ENCODE measurements at regions not wholly inside any gene's neighbourhood (a gene's known extent, or its start where the extent isn't known, plus 50 kb on each side); places are given as distances from the start of the nearest gene placed in this dataset.

DNA sequence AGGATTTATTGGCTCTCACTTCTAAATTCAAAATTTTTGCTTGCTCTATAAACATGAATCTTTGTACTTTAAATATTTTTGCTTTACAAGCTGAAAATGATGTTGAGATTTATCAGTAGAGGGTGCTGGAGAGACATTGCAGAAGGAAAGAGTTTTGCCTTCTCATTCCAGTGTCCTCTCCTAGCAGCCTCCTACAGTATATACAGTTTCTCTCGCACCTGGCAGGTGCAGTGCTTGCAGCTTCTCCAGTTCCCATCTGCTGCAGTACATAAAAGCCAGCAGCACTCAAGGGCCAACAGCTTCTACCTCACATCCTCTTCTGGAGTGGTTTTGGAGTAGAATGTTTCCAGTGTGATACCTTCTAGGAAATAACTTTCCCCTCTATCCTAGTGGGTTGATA is 601.8 kb upstream of the ATXN7L3B start:
- Histone ChIP-seq H3K79me2 (ENCODE audit: control insufficient read depth, insufficient read depth, low read length) (no peaks in the 10 kb centered on the region), H3K27ac (ENCODE audit: low read length in 2 of 2) (no peak overlapping the region), H4K20me1 (ENCODE audit: control insufficient read depth, insufficient read depth, low read length, poor library complexity, severe bottlenecking) (no peaks in the 10 kb centered on the region), H3K4me2 (replicated peaks; ENCODE audit: low read depth, low read length, poor library complexity, severe bottlenecking) (no peak overlapping the region), H3K27me3 (replicated peaks in 1 of 4; ENCODE audit: control extremely low read depth in 1 of 4, control insufficient read depth in 3 of 4, insufficient read depth in 4 of 4, low read length in 3 of 4) (no peaks in the 10 kb centered on the region), H3K9me3 (ENCODE audit: control extremely low read depth in 1 of 3, control insufficient read depth in 2 of 3, insufficient read depth in 1 of 3, low read length in 2 of 3) (peaks cover 0 to 3% (median 0%) of the 10 kb centered on the region in 3 donors), H3K36me3 (replicated peaks in 1 of 2; ENCODE audit: control extremely low read depth in 1 of 2, control insufficient read depth in 1 of 2, extremely low read depth in 1 of 2, insufficient read depth in 2 of 2, low read length in 1 of 2) (no peaks in the 10 kb centered on the region), H3K9ac (ENCODE audit: low read length) (no peak overlapping the region), H3K4me1 (ENCODE audit: control insufficient read depth in 2 of 2, insufficient read depth in 2 of 2, low read length in 2 of 2) (no peaks in the 10 kb centered on the region), H3K4me3 (ENCODE audit: control extremely low read depth in 1 of 5, extremely low read depth in 1 of 5, insufficient read depth in 1 of 5, low read depth in 2 of 5, low read length in 4 of 5) (no peak overlapping the region), H2AFZ (ENCODE audit: insufficient read depth, low read depth, low read length, poor library complexity, severe bottlenecking) (no peak overlapping the region)
- DNase-seq (no peak), ATAC-seq (ENCODE audit: low read depth) (no peak)
- Mint-ChIP-seq H3K9me3 (ENCODE audit: insufficient read depth) (peaks cover 2% of the 10 kb centered on the region), H3K27ac (no peak overlapping the region), H3K4me3 (no peak overlapping the region), H3K4me1 (no peaks in the 10 kb centered on the region), H3K27me3 (no peaks in the 10 kb centered on the region)
- CTCF ChIA-PET: no interaction called here
- no CpG with 5 or more reads among the region's 1 CpG for WGBS (ENCODE audit: insufficient coverage)
- TF ChIP-seq, protein P1, sequence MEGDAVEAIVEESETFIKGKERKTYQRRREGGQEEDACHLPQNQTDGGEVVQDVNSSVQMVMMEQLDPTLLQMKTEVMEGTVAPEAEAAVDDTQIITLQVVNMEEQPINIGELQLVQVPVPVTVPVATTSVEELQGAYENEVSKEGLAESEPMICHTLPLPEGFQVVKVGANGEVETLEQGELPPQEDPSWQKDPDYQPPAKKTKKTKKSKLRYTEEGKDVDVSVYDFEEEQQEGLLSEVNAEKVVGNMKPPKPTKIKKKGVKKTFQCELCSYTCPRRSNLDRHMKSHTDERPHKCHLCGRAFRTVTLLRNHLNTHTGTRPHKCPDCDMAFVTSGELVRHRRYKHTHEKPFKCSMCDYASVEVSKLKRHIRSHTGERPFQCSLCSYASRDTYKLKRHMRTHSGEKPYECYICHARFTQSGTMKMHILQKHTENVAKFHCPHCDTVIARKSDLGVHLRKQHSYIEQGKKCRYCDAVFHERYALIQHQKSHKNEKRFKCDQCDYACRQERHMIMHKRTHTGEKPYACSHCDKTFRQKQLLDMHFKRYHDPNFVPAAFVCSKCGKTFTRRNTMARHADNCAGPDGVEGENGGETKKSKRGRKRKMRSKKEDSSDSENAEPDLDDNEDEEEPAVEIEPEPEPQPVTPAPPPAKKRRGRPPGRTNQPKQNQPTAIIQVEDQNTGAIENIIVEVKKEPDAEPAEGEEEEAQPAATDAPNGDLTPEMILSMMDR (IDR thresholded peaks at IDR 0.05): no peak
- no peak for TF ChIP-seq EZH2 (IDR thresholded peaks at IDR 0.05; ENCODE audit: borderline replicate concordance, insufficient read depth, low read depth, low read length, poor library complexity, severe bottlenecking)
- POLR2A ChIA-PET: no interaction called here
- intact Hi-C loops (cut with micrococcal nuclease): no loop called here

DNA sequence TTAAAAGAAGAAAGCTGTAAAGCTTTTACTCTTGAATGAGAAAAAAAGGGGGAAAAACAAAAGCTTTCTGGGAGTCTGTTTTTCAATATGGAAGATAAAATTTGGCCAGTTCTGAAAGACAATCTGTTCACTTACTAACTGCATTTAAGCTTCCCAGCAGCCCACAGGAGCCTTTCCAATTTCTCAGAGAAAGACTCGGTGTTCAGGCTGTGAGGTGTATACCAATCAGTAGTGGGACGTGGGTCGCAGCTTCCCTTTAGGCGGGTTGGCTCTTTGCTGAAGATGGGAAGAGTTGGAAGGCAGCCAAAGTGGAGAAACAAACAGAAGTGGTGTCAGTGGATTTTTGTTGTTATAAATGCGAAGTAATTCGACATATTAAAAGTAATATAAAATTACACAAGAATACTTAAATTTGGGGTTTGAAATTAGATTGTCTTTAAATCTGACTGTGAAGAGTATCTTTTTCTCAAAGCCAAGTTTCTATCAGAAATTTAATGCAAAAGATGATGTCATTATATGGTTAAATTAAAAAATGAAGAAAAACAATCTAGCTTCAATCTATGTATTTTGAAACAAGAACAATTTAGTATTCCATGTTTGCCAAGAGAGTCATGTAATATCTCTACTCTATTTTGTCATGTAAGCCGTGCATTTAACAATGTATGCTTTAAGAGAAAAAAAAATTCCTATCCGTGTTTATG is 590.2 kb upstream of the ATXN7L3B start:
- Mint-ChIP-seq H3K4me1 (no peaks in the 10 kb centered on the region), H3K9me3 (ENCODE audit: insufficient read depth) (peaks cover 4% of the 10 kb centered on the region), H3K4me3 (no peak overlapping the region), H3K27me3 (no peaks in the 10 kb centered on the region), H3K27ac (no peak overlapping the region)
- no peaks in the 10 kb centered on the region for H3K27me3 ChIP-seq (replicated peaks in 1 of 4; ENCODE audit: control extremely low read depth in 1 of 4, control insufficient read depth in 3 of 4, insufficient read depth in 4 of 4, low read length in 3 of 4)
- H3K36me3 ChIP-seq (replicated peaks in 1 of 2; ENCODE audit: control extremely low read depth in 1 of 2, control insufficient read depth in 1 of 2, extremely low read depth in 1 of 2, insufficient read depth in 2 of 2, low read length in 1 of 2): no peaks in the 10 kb centered on the region
- 84% methylated on average over 4 of the region's 8 CpGs for WGBS (ENCODE audit: insufficient coverage)
- H3K9me3 ChIP-seq (ENCODE audit: control extremely low read depth in 1 of 3, control insufficient read depth in 2 of 3, insufficient read depth in 1 of 3, low read length in 2 of 3): peaks cover 0 to 2% (median 0%) of the 10 kb centered on the region in 3 donors
- no peak overlapping the region for H3K4me2 ChIP-seq (replicated peaks; ENCODE audit: low read depth, low read length, poor library complexity, severe bottlenecking)
- ChIA-PET POLR2A (no interaction called here), CTCF (no interaction called here)
- no peaks in the 10 kb centered on the region for H3K4me1 ChIP-seq (ENCODE audit: control insufficient read depth in 2 of 2, insufficient read depth in 2 of 2, low read length in 2 of 2)
- H2AFZ ChIP-seq (ENCODE audit: insufficient read depth, low read depth, low read length, poor library complexity, severe bottlenecking): no peak overlapping the region
- no peak overlapping the region for H3K9ac ChIP-seq (ENCODE audit: low read length)
- ATAC-seq (ENCODE audit: low read depth): no peak
- H3K27ac ChIP-seq (ENCODE audit: low read length in 2 of 2): no peak overlapping the region
- H4K20me1 ChIP-seq (ENCODE audit: control insufficient read depth, insufficient read depth, low read length, poor library complexity, severe bottlenecking): no peaks in the 10 kb centered on the region
- no peaks in the 10 kb centered on the region for H3K79me2 ChIP-seq (ENCODE audit: control insufficient read depth, insufficient read depth, low read length)
- TF ChIP-seq, protein P1 (IDR thresholded peaks at IDR 0.05): no peak
- no peak for TF ChIP-seq EZH2 (IDR thresholded peaks at IDR 0.05; ENCODE audit: borderline replicate concordance, insufficient read depth, low read depth, low read length, poor library complexity, severe bottlenecking)
- intact Hi-C loops (cut with micrococcal nuclease): no loop called here
- no peak overlapping the region for H3K4me3 ChIP-seq (ENCODE audit: control extremely low read depth in 1 of 5, extremely low read depth in 1 of 5, insufficient read depth in 1 of 5, low read depth in 2 of 5, low read length in 4 of 5)
- DNase-seq: no peak

Data from B cell (primary cell).